Left renal cortex interstitium (tissue), 4 donors: ENCODE measurements at regions not wholly inside any gene's neighbourhood (a gene's known extent, or its start where the extent isn't known, plus 50 kb on each side); places are given as distances from the start of the nearest gene placed in this dataset.

Experiments
- DNase-seq, 4 donors: peaks; one replicate each; pipeline ENCODE4 v3.0.0-alpha.2; 2013; ENCODE audit warnings: low read depth in 4 of 4, low spot score in 2 of 4, missing footprints in 1 of 4

DNA sequence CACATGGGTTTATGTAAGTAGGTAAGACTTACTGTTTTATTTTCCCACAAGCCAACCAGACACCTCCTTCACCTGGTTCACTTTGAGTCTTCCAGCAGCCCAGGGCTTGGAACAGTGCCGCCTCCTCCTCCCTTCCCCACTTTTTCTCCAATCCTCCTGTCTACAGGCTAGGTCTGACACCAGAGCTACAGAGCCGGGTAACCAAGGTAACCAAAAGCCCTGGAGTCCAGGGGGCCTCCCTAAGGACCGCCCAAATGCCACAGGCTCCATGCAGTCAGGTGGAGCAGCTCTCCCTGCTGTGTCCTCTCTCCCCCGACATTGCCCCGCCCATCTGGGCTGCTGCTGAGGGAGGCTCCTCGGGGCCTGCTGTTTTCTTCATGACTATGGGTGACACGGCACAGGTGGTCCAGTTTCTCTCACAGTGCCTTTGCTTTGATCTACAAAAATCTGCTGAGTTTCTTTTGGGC lies 138.0 kb upstream of the EFNA5 start:
- peak; percentile 41 to 87 (median 69) for DNase-seq

DNA sequence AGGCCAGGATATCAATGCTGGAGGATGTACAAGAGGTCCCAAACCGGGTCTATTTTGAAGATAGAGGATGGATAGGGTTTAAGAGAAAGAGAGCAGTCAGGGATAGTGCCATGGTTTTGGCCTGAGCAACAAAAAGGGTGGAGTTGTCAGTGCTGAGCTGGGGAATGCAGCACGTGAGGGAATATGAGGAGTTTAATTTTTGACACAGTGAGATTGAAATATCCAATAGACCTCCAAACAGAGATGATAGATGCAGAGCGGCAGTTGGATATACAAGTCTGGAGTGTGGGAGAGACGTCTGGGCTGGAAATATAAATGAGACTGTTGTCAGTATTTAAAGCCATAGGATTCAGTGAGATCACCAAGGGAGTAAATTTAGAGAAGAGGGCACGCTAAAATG lies 136.7 kb upstream of the EFNA5 start:
- DNase-seq: no peak

DNA sequence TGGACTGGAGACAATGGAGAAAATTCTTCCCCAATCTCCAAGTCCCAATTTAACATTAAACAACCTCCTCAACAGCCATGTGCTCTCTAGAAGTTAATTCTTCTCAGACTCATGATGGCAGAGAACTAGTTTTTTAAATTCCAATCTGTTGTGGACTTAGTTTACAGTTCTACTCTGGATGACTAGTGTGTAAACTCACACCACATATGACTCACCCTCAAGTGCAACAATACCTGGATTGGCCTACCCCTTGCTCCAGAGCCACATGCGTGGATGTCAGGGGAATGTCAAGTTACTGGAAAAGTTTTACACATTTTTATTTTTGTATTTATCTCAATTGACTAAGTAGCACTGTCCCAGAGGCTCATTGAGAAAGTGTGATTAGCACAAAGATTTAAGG lies 136.0 kb upstream of the EFNA5 start:
- no peak for DNase-seq

DNA sequence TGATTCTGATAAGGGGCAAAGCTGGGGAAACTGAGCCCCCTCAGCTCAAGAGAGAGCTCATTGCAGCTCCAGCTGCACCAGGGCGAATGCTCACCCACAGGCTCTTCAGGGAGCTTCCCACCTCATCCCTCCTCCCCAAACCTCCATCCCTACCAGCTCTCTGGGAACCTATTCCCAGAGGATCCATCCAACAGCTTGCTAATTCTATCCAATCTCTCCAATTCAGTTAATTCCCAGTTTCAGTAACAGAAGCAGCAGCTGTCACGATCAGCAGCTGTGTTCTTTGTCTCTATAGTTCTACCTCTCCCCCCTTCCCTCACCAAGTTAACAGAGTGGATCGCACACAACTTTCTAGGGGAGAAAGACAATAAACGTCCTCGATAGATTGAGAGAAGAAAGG lies 135.5 kb upstream of the EFNA5 start:
- no peak for DNase-seq

DNA sequence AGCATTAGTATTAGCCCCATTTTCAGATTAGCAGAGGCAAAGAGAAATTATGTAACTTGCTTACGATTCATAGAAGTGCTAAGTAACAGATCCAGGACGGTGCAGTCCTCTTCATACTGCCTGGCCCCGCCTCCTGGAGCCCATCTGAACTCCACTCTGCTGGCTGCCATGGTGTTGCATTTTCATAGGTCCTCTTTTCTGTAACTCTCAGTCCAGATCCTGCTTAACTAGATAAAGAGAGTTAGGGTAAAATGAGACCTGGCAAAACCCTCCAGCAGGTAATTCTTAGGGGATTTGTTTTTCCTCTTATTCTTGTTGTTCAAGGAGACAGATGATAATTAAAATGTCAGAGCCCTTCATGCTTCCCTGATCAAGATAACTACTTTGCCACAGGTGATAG lies 135.1 kb upstream of the EFNA5 start:
- no peak for DNase-seq

DNA sequence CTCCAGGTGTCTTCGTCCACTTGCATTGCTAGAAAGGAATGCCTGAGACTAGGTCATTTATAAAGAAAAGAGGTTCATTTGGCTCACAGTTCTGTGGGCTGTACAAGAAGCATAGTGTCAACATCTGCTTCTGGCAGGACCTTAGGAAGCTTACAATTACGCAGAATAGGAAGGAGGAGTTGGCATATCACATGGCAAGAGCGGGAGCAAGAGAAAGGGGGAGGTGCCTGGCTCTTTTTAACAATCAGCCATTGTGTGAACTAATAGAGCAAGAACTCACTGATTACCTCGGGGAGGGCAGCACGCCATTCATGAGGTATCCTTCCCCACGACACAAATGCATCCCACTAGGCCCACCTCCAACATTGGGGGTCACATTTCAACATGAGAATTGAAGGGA lies 134.4 kb upstream of the EFNA5 start:
- DNase-seq: no peak

DNA sequence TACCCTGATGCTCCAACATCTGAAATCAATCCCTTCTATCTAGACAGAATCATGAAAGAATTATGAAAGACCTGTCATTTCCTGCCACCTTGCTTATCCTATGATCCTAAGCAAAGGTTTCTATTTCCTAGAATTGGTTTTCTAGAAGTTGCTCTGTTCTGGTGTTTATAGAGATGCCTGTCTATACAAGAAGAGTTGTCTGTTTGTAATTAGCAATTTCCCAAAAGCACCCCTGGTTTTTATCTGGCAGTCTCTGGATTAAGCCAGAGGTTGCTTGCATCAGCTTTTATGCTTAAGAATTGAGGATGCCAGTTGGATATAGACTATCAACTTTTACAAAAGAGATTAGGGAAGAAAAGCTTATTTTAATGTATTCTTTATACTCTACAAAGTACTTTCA lies 133.0 kb upstream of the EFNA5 start:
- no peak for DNase-seq

DNA sequence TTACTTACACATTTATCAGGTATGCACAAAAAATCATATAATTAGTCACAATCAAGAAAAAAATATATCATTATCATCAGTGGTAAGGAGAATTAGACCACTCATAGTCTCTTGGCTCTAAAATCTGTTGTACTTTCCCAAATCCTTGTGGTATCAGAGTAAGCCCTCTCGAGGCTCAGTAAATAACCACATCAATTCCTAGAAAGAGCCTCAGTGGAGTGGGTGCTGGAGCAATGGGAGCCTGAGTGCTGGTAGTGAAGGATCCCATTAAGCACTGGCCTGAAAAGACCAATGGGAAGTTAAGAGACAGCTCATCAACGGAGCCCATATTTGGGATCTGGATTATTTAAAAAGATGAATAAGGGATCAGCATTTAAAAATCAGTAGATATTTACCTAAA lies 130.3 kb upstream of the EFNA5 start:
- no peak for DNase-seq

DNA sequence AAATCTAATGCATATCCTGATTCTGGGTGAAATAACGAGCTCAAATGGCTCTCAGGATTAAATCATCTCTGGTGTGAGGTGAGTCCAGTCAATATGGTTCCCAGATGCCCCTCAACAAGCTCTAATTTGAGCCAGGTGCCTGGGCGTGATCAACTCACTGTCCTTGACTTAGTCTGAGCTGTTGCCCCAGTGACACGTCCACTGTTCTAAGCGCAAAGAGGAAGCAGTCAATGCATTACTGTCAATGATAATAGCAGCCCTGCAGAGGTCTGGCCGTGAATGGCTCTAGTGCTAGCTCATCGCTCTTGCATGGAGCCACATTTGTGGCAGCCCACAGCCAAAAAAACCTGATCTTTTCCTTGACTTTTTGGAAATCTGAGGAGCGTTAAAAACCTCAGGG lies 128.6 kb upstream of the EFNA5 start:
- no peak for DNase-seq

DNA sequence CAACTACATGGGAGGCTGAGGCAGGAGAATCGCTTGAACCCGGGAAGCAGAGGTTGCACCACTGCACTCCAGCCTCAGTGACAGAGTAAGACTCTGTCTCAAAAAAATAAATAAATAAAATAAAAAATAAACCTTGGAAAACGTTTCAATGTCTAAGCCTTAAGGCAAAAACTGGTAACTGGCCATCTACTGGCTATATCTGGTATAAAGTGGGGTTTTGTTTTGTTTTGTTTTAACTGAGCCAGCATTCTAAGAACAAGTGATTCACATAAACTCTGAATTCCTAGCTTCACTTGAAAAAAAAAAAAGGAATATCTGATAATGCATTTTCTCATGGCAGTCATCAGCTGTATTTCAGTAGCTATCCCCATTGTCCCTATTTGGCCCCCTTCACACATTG lies 126.1 kb upstream of the EFNA5 start:
- DNase-seq: no peak

DNA sequence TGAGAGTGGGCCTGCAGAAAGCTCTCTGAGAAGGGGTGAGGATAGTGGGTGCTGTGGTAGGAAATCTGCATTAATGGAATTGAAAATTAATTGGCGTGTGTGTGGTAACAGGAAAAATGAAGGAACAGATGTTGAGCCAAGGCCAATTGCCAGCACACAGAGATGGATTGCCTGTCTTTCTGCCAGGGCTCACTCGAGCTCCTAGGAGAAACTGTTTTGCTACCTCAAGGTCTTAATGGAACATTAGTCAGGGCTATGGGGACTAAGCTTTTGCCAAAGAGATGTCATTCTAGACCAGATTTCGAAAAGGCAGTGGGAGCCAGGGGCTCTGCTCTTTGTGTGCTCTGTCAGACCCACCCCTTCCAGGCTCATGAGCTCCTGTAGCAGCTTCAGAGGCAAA lies 124.0 kb upstream of the EFNA5 start:
- DNase-seq: no peak

DNA sequence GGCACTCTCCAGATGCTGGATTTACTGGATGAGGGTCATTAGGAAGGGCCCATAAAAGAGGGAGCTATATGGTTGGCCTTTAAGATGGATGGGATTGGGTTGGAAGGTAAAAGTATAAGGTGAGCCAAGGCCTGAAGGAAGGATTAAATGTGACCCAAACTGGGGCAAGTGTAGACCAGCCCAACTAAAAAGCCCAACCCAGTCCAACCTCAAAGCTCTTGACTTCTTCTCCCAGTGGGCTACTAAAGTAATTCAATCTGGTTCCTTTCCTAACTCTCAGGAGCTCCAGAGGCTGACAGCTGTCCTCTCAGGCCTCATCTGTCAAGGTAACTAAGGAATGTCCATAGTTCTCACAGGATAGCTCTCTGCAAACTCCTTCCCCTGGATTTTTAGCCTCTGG lies 122.2 kb upstream of the EFNA5 start:
- no peak for DNase-seq

DNA sequence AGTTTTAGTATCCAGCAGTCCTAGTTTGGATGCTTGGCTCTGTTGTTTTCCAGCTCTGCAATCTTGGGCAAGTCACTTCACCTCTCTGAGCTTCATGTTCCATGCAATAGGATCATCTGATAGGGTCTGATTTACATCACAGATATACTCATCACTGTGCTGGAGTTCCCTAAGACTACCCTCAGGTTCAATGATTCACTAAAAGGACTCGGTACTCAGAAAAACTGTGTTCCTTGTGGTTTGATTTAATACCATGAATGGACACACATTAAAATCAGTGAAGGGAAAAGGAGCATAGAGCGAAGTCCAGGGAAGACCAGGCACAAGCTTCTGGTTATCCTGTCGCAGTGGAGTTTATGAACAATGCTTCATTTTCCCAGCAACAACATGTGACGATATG lies 119.9 kb upstream of the EFNA5 start:
- no peak for DNase-seq

DNA sequence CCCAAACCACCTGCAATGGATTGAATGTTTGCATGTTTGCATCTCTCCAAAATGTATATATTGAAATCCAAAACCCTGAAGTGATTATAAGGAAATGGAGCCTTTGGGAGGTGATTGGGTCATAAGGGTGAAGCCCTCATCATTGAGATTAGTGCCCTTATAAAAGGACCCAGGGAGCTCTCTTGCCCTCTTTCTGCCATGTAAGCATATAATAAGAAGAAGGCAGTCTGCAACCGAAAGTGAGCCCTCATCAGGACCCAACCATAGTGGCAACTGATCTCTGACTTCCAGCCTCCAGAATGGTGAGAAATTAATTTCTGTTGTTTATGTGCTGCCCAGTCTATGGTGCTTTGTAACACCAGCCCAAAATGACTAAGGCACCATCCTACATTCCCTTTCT lies 115.7 kb upstream of the EFNA5 start:
- no peak for DNase-seq

DNA sequence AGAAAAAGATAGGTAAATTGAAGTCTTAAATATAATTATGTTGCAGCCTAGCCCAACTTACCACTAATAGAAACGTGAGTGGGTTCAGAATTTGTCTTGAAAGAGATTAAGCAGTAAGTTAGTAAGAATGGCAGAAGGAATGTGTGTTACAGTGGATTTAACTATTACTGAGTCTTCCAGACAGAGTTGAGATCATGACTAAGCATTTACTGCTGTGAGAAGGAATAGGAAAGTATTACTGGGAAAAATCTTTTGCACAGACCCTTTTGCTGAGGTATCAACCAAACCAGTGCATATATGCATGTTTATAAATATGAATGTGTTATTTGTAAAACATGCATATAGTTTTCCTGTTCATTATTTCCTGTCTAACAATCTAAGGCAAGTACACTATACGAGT lies 112.8 kb upstream of the EFNA5 start:
- DNase-seq: no peak

DNA sequence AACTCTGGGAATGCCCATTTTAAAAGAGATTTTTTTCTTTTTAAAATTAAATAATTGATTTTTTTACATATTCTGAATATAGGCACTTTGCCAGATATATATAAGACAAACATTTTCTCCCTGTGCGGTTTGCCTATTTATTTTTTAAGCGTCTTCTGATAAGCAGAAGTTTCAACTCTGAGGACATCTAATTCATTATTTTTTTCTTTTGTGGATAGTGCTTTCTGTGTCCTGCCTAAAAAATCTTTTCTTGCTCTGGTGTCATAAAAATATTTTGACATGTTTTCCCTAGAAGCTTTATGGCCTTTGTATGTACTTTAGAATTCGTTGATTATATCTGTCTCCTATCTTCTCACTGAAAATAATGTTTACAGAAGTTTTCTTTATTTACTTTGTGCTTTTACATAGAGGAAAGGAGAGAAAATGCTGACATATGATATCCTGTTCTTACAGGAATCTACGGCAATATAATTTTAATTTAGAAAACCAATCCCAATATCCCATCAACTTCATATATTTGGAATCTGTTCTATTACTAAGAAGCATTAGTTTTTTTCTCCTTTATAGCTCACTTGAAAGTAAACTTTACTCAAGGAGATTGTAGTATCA lies 111.9 kb upstream of the EFNA5 start:
- no peak for DNase-seq

DNA sequence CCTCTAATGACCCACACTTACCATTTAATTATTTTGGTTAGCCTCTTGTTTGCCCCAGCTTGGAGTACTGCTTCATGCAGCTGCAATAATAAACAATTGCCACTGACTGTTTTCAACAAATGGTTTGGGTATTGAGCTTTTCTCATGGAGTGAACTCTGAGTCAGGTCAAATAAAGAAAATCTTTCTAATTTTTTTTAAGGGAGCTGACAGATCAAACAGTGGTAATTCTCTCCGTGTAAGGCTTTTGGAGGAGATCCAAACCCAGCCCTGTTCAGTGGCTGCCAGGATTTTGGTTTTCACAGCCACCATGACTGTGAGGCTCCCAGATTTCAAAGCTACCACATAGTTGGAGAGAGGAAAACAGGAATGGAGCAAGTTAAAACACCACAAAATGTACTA lies 110.7 kb upstream of the EFNA5 start:
- no peak for DNase-seq

DNA sequence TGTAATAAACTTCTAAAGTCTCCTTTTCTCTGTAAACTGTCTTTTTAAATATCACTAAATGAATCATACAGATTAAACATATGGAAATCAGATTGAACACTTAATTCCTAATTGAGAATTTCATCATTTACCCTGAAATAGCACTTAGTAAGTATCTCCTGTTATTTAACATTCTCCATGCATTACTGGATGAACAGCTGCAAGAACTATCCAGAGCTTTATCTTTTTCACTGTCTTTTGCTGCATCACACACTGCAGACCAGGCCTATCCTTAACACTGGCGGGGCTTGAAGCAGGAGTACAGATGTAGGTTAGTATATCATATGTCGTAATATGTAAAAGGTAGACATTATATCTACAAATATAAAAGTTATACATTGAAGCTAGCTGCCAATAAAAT lies 108.7 kb upstream of the EFNA5 start:
- no peak for DNase-seq

DNA sequence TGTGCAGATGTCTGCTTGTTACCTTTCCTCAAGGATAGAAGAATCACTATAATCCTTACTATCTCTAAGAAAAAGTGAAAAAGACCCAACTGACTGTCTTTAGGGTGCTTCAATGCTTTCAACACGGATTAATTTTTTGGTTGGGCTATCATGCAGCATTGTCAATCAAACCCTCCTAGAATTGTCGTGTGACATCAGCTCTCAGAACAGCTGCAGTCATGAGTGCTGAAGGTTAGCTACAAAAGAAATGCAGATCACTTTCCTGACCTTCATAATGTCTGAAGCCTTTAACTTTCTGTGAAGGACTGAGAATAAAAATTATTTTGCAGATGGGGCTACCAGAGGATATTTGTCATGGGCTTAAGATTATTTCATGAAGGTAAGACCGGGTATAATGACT lies 107.9 kb upstream of the EFNA5 start:
- no peak for DNase-seq

DNA sequence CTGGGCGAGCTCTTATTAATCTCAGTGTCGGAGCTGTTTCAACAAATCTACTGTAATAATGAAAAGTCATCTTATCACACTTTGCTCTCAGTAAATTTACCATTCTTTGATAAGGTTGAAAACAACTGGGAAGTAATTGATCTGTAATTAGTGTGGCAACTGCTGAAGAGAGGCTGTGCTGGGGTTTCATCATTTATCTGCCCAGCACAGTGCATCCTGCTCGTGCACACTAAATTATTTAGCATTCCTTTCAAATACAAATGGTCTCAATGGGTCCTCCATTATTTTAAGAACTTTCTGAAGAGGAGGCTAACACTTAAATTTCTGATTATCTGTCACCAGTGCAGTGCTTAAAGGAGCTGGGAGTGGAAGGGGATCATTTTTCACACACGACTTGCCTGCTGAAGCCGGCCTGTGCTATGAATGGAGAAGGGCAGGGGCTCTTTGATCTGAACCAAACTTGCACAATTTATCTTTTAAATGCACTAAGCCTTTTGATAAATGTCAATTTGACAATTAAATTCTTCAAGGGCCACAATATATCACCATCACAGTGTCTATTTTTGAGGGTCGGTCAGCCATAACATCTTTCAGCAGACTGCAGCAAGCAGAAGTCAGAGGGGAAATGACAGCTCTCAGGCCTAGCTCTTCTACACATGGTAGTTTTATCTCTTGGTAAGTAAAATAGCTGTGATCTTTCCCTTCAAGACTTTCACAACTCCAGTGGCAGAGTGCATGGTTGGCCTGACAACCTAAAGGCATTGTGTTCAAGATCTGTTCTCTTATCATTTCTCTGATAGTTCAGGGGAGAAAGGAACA lies 106.4 kb upstream of the EFNA5 start:
- DNase-seq: no peak

DNA sequence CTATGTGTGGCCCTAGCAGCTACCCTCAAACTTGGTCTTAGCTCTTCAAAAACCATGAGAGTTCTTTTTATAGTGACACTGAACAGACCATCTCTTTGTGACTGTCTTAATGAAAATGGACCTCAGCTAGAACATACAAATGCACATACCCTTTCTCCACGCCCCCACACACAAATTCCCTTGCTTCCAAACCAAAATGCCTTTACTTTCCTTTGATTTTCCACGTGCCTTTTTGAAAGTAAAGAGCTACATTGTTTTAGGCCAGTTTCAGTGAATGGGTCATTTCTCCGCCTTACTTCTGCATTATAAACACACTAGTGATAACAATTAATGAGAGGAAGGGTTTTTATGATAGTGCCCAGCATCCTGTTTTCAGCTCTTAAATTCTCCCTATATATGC lies 105.8 kb upstream of the EFNA5 start:
- DNase-seq: no peak

DNA sequence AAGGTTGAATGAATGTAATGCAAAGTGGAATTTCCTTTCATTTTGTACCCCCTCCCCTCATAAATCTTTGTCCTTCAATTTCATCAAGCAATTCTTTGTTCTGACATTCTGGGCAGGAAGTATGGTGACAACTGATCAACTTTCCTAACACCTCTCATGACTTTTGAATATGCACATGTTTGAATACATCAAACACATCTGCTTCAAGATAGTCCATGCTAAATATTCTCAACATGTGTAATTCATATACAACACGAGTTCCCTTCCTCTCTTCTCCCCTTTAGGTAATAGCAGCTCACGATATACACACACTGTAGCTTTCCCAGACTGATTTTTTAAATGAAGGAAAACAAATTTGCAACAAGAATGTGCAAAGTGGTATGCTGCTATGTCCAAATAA lies 103.6 kb upstream of the EFNA5 start:
- no peak for DNase-seq

DNA sequence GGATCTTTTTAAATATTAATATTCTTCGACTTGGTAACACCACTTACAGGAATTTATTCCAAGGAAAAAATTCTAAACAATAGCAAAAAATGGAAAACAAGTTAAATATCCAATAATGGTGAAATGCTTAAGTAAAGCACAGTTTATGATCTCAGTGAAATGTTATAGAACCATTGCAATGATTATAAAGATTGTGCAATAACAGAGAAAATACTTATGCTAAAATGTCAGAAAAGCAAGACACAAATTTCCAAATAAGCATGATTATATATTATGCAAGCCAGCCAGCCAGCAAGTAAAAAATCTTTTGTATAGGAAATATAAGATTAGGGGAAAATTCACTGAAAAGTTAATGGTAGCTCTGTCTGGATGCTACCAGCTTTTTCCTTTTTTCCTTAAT lies 102.7 kb upstream of the EFNA5 start:
- no peak for DNase-seq
